HG03558 (cell line): ENCODE measurements at regions not wholly inside any gene's neighbourhood (a gene's known extent, or its start where the extent isn't known, plus 50 kb on each side); places are given as distances from the start of the nearest gene placed in this dataset.

ENCODE experiments used
- ATAC-seq: cut with Tn5 transposase; IDR thresholded peaks from one replicate; pipeline ENCODE4 v1.9.1; 2021; ENCODE audit warnings: moderate number of reproducible peaks; ENCODE audit not compliant: unreplicated experiment; ENCODE audit errors: extremely low read depth

GRCh38 chr9:107971241-107971640, 481.7 kb upstream of the KLF4 start:
- ATAC-seq, result no peak

- ATAC-seq, result no peak
Observed at GRCh38 chr9:107970726-107971125, 481.2 kb upstream of the KLF4 start.

- no peak for ATAC-seq
Observed at GRCh38 chr9:107969727-107970126, 480.2 kb upstream of the KLF4 start.

GRCh38 chr9:107969141-107969540, 479.6 kb upstream of the KLF4 start:
- ATAC-seq, result no peak

GRCh38 chr9:107963246-107963645, 473.7 kb upstream of the KLF4 start:
- no peak for ATAC-seq

- ATAC-seq, result no peak
Observed at GRCh38 chr9:107960916-107961315, 471.3 kb upstream of the KLF4 start.

- no peak for ATAC-seq
Observed at GRCh38 chr9:107954312-107954711, 464.7 kb upstream of the KLF4 start.

GRCh38 chr9:107953556-107954125, 464.1 kb upstream of the KLF4 start:
- no peak for ATAC-seq

GRCh38 chr9:107952773-107953172, 463.2 kb upstream of the KLF4 start:
- no peak for ATAC-seq

GRCh38 chr9:107951511-107951910, 461.9 kb upstream of the KLF4 start:
- no peak for ATAC-seq

GRCh38 chr9:107949061-107949460, 459.5 kb upstream of the KLF4 start:
- ATAC-seq, result no peak

- no peak for ATAC-seq
Observed at GRCh38 chr9:107948601-107949000, 459.0 kb upstream of the KLF4 start.

GRCh38 chr9:107948086-107948485, 458.5 kb upstream of the KLF4 start:
- ATAC-seq, result no peak

- no peak for ATAC-seq
Observed at GRCh38 chr9:107946364-107947141, 457.0 kb upstream of the KLF4 start.

GRCh38 chr9:107945961-107946360, 456.4 kb upstream of the KLF4 start:
- ATAC-seq, result no peak

GRCh38 chr9:107945493-107945892, 455.9 kb upstream of the KLF4 start:
- ATAC-seq, result no peak

GRCh38 chr9:107944387-107944786, 454.8 kb upstream of the KLF4 start:
- no peak for ATAC-seq

GRCh38 chr9:107943901-107944300, 454.3 kb upstream of the KLF4 start:
- no peak for ATAC-seq

- no peak for ATAC-seq
Observed at GRCh38 chr9:107942856-107943255, 453.3 kb upstream of the KLF4 start.

- no peak for ATAC-seq
Observed at GRCh38 chr9:107942291-107942690, 452.7 kb upstream of the KLF4 start.

- ATAC-seq, result no peak
Observed at GRCh38 chr9:107940616-107941595, 451.3 kb upstream of the KLF4 start.
